Keratinocyte (primary cell): ENCODE measurements at regions not wholly inside any gene's neighbourhood (a gene's known extent, or its start where the extent isn't known, plus 50 kb on each side); places are given as distances from the start of the nearest gene placed in this dataset.

Experiments
- DNase-seq: peaks from one replicate; pipeline ENCODE4 v3.0.0-alpha.2; 2011; ENCODE audit warnings: low read depth, missing footprints, low spot score
- FAIRE-seq: peaks from 2 replicates; lab custom pipeline; 2011; peaks lifted over from hg19 to GRCh38; lab: Jason Lieb, UNC
- H2AFZ ChIP-seq: 2 replicates; pipeline ENCODE4 v1.6.0; 2012; ENCODE audit warnings: low read length, control low read depth, inconsistent platforms; ENCODE audit not compliant: control insufficient read depth
- H3K27ac ChIP-seq: 2 replicates; pipeline ENCODE4 v1.5.1; 2011; ENCODE audit warnings: low read length; ENCODE audit not compliant: control insufficient read depth, insufficient read depth
- H3K27me3 ChIP-seq: 3 replicates; pipeline ENCODE4 v1.6.0; 2011; ENCODE audit warnings: low read length; ENCODE audit not compliant: control insufficient read depth, insufficient read depth; ENCODE audit errors: extremely low read depth
- H3K36me3 ChIP-seq, 2 experiments: 2 replicates in 1 of 2; 3 replicates in 1 of 2; pipeline ENCODE4 v1.5.1; 2011; ENCODE audit warnings: low read length in 2 of 2, mild to moderate bottlenecking in 1 of 2; ENCODE audit not compliant: control insufficient read depth in 2 of 2, insufficient read depth in 2 of 2; ENCODE audit errors: extremely low read depth in 1 of 2
- H3K4me1 ChIP-seq: 3 replicates; pipeline ENCODE4 v1.5.1; 2011; ENCODE audit warnings: low read length; ENCODE audit not compliant: control insufficient read depth, insufficient read depth; ENCODE audit errors: extremely low read depth
- H3K4me2 ChIP-seq: 3 replicates; pipeline ENCODE4 v1.6.0; 2011; ENCODE audit warnings: low read depth, low read length; ENCODE audit not compliant: control insufficient read depth, insufficient read depth; ENCODE audit errors: extremely low read depth
- H3K4me3 ChIP-seq, 3 experiments: fragments of 200-600 bp in 1 of 3; sonication (generic) in 1 of 3; 2 replicates in 2 of 3; 3 replicates in 1 of 3; pipeline ENCODE4 v1.5.1; 2011 to 2016; ENCODE audit warnings: low read length in 3 of 3, mild to moderate bottlenecking in 3 of 3, control low read depth in 2 of 3, inconsistent platforms in 1 of 3, low read depth in 1 of 3, mixed read lengths in 1 of 3, mixed run types in 1 of 3, moderate library complexity in 1 of 3; ENCODE audit not compliant: control insufficient read depth in 2 of 3, insufficient read depth in 2 of 3; ENCODE audit errors: extremely low read depth in 1 of 3
- H3K79me2 ChIP-seq: 2 replicates; pipeline ENCODE4 v1.6.0; 2012; ENCODE audit warnings: low read length; ENCODE audit not compliant: control insufficient read depth, insufficient read depth
- H3K9ac ChIP-seq: 3 replicates; pipeline ENCODE4 v1.6.0; 2011; ENCODE audit warnings: low read length; ENCODE audit not compliant: control insufficient read depth, insufficient read depth; ENCODE audit errors: extremely low read depth
- H3K9me1 ChIP-seq: 3 replicates; pipeline ENCODE4 v1.6.0; 2011; ENCODE audit warnings: low read length; ENCODE audit not compliant: control insufficient read depth, insufficient read depth; ENCODE audit errors: extremely low read depth
- H3K9me3 ChIP-seq: 2 replicates; pipeline ENCODE4 v1.5.1; 2012; ENCODE audit warnings: low read depth, low read length; ENCODE audit not compliant: control insufficient read depth
- H4K20me1 ChIP-seq: 3 replicates; pipeline ENCODE4 v1.6.0; 2011; ENCODE audit warnings: low read length; ENCODE audit not compliant: control insufficient read depth, insufficient read depth; ENCODE audit errors: extremely low read depth
- CTCF ChIP-seq, 3 experiments: IDR thresholded peaks in 1 of 3; conservative IDR thresholded peaks in 1 of 3; optimal IDR thresholded peaks in 1 of 3; 2 replicates in 2 of 3; 3 replicates in 1 of 3; pipeline versions ENCODE3 to v1.5.1; 2011; ENCODE audit warnings: low read length in 3 of 3, mild to moderate bottlenecking in 3 of 3, moderate library complexity in 2 of 3, control low read depth in 1 of 3, inconsistent platforms in 1 of 3; ENCODE audit not compliant: insufficient read depth in 2 of 3; ENCODE audit errors: extremely low read depth in 1 of 3
- EZH2 ChIP-seq: IDR thresholded peaks from one replicate; pipeline ENCODE4 v1.6.1; 2012; ENCODE audit warnings: inconsistent platforms, mild to moderate bottlenecking, low read length, moderate library complexity
- dilution Hi-C: fragments of 300-500 bp; cut with MboI; formaldehyde crosslinking; loops from one replicate; pipeline ENCODE4 v1.7.0; 2020; ENCODE audit warnings: low sequenced_read_pairs; ENCODE audit not compliant: extremely low pct_ligation_motif_present

GRCh38 chr4:38313175-38313574 lies 350.8 kb upstream of the KLF3 start:
- Histone ChIP-seq H3K4me3 (no peak overlapping the region), H3K4me2 (no peak overlapping the region), H3K27me3 (no peaks in the 10 kb centered on the region), H3K9me3 (no peaks in the 10 kb centered on the region), H3K79me2 (no peaks in the 10 kb centered on the region), H3K27ac (peak overlapping the region; percentile 84), H2AFZ (no peak overlapping the region), H3K4me1 (peaks cover 50% of the 10 kb centered on the region), H3K9me1 (no peaks in the 10 kb centered on the region), H4K20me1 (no peaks in the 10 kb centered on the region), H3K36me3 (no peaks in the 10 kb centered on the region), H3K9ac (no peak overlapping the region)
- no peak for DNase-seq
- dilution Hi-C loops, result no loop called here
- FAIRE-seq, result peak; percentile 46
- no peak for TF ChIP-seq CTCF (optimal IDR thresholded peaks at IDR 0.05 in 1 of 3, IDR thresholded peaks at IDR 0.05 in 1 of 3, conservative IDR thresholded peaks at IDR 0.05 in 1 of 3; ENCODE audit: extremely low read depth in 1 of 3, insufficient read depth in 2 of 3, low read length in 3 of 3)
- no peak for TF ChIP-seq EZH2

GRCh38 chr4:38313999-38314561 lies 349.9 kb upstream of the KLF3 start:
- FAIRE-seq (no peak), DNase-seq (peak; percentile 78)
- H2AFZ ChIP-seq, result peak overlapping the region; percentile 4
- dilution Hi-C loops, result no loop called here
- H3K4me2 ChIP-seq, result peak overlapping the region; percentile 60
- H4K20me1 ChIP-seq, result no peaks in the 10 kb centered on the region
- TF ChIP-seq EZH2, result no peak
- TF ChIP-seq CTCF (optimal IDR thresholded peaks at IDR 0.05 in 1 of 3, IDR thresholded peaks at IDR 0.05 in 1 of 3, conservative IDR thresholded peaks at IDR 0.05 in 1 of 3; ENCODE audit: extremely low read depth in 1 of 3, insufficient read depth in 2 of 3, low read length in 3 of 3), result peak in 1 of 3 experiments; percentile 2
- H3K9me1 ChIP-seq, result no peaks in the 10 kb centered on the region
- H3K27ac ChIP-seq, result peak overlapping the region; percentile 84
- H3K4me3 ChIP-seq, result no peak overlapping the region
- H3K36me3 ChIP-seq, result no peaks in the 10 kb centered on the region
- H3K79me2 ChIP-seq, result no peaks in the 10 kb centered on the region
- no peaks in the 10 kb centered on the region for H3K27me3 ChIP-seq
- H3K9me3 ChIP-seq, result no peaks in the 10 kb centered on the region
- H3K9ac ChIP-seq, result peak overlapping the region; percentile 56
- peaks cover 47% of the 10 kb centered on the region for H3K4me1 ChIP-seq
